HepG2 (cell line): ENCODE measurements at regions not wholly inside any gene's neighbourhood (a gene's known extent, or its start where the extent isn't known, plus 50 kb on each side); places are given as distances from the start of the nearest gene placed in this dataset.

Experiments
- FOSL1 ChIP-seq: sonication (generic); formaldehyde crosslinking; IDR thresholded peaks from 2 replicates; pipeline ENCODE4 v1.9.0; 2021; ENCODE audit warnings: missing genetic modification reagents, borderline replicate concordance
- GATAD2A ChIP-seq: IDR thresholded peaks from 2 replicates; pipeline ENCODE4 v1.6.1; 2016
- KAT7 ChIP-seq: IDR thresholded peaks from 2 replicates; pipeline ENCODE4 v1.6.1; 2018; ENCODE audit warnings: borderline replicate concordance, missing compliant biosample characterization
- KLF16 ChIP-seq, 2 experiments: sonication (generic) in 1 of 2; formaldehyde crosslinking in 1 of 2; IDR thresholded peaks; 2 replicates each; pipeline versions ENCODE4 v1.6.1 to v1.8.0; 2016 to 2023; ENCODE audit warnings: missing genetic modification reagents in 2 of 2, missing compliant biosample characterization in 1 of 2
- KLF9 ChIP-seq: IDR thresholded peaks from 2 replicates; pipeline ENCODE4 v1.6.1; 2016; ENCODE audit warnings: low read depth
- MAZ ChIP-seq, 2 experiments: sonication (generic) in 1 of 2; formaldehyde crosslinking in 1 of 2; IDR thresholded peaks; 2 replicates each; pipeline versions ENCODE4 v1.5.0 to v1.6.1; 2012 to 2020; ENCODE audit warnings: low read depth in 2 of 2, mild to moderate bottlenecking in 2 of 2, borderline replicate concordance in 1 of 2, improper control_type of control experiment in 1 of 2, low read length in 1 of 2, missing genetic modification reagents in 1 of 2, moderate library complexity in 1 of 2
- MYC ChIP-seq: sonication (generic); formaldehyde crosslinking; IDR thresholded peaks from 2 replicates; pipeline ENCODE4 v1.9.0; 2021; ENCODE audit warnings: missing genetic modification reagents, borderline replicate concordance
- NFAT5 ChIP-seq: sonication (generic); formaldehyde crosslinking; IDR thresholded peaks from 2 replicates; pipeline ENCODE4 v1.4.0; 2020; ENCODE audit warnings: missing genetic modification reagents
- PRMT3 ChIP-seq: sonication (generic); formaldehyde crosslinking; IDR thresholded peaks from 2 replicates; pipeline ENCODE4 v1.8.1; 2022; ENCODE audit warnings: low read depth, mild to moderate bottlenecking, moderate library complexity, missing genetic modification reagents, borderline replicate concordance
- REL ChIP-seq: sonication (generic); formaldehyde crosslinking; conservative IDR thresholded peaks from 2 replicates; pipeline ENCODE4 v1.8.0; 2022; ENCODE audit warnings: mild to moderate bottlenecking, missing genetic modification reagents, moderate library complexity
- SATB2 ChIP-seq: sonication (generic); formaldehyde crosslinking; IDR thresholded peaks from 2 replicates; pipeline ENCODE4 v1.5.0; 2020; ENCODE audit warnings: missing genetic modification reagents
- SMARCC2 ChIP-seq: fragments of 450-650 bp; IDR thresholded peaks from 2 replicates; pipeline ENCODE4 v1.6.1; 2017; ENCODE audit warnings: antibody characterized with exemption, mild to moderate bottlenecking
- SNAPC4 ChIP-seq: sonication (generic); formaldehyde crosslinking; IDR thresholded peaks from 2 replicates; pipeline ENCODE4 v1.4.0; 2020; ENCODE audit warnings: mild to moderate bottlenecking, missing genetic modification reagents
- TEF ChIP-seq: sonication (generic); formaldehyde crosslinking; IDR thresholded peaks from 2 replicates; pipeline ENCODE4 v1.5.0; 2020; ENCODE audit warnings: missing genetic modification reagents
- ZNF17 ChIP-seq: sonication (generic); formaldehyde crosslinking; IDR thresholded peaks from 2 replicates; pipeline ENCODE4 v1.5.0; 2020; ENCODE audit warnings: mild to moderate bottlenecking, missing genetic modification reagents
- ZNF44 ChIP-seq: sonication (generic); formaldehyde crosslinking; IDR thresholded peaks from 2 replicates; pipeline ENCODE4 v1.5.1; 2020; ENCODE audit warnings: mild to moderate bottlenecking, missing genetic modification reagents
- ZNF577 ChIP-seq: sonication (generic); formaldehyde crosslinking; IDR thresholded peaks from 2 replicates; pipeline ENCODE4 v1.4.0; 2020; ENCODE audit warnings: mild to moderate bottlenecking, low read depth, missing genetic modification reagents, borderline replicate concordance
- ZNF780A ChIP-seq: sonication (generic); formaldehyde crosslinking; IDR thresholded peaks from 2 replicates; pipeline ENCODE4 v1.8.0; 2022; ENCODE audit warnings: mild to moderate bottlenecking, missing genetic modification reagents, moderate library complexity

GRCh38 chr19:56900573-56901097 is 60.1 kb upstream of the PEG3 start (continued):
- TF ChIP-seq SNAPC4 (CRISPR knock-in tag) (peak; percentile 84), FOSL1 (CRISPR knock-in tag) (0 out of 2 replicates have a peak, but pooled peaks have one; percentile 21), SATB2 (peak; percentile 68; the same call in 1 of the 2 replicates), MYC (CRISPR knock-in tag) (peak; percentile 89), MAZ (IDR thresholded peaks at IDR 0.05; ENCODE audit: borderline replicate concordance, low read depth, low read length) (no peak), MAZ (CRISPR knock-in tag; IDR thresholded peaks at IDR 0.05; ENCODE audit: low read depth) (peak; percentile 81; the same call in 1 of the 2 replicates), KAT7 (0 out of 2 replicates have a peak, but pooled peaks have one; percentile 56), REL (CRISPR knock-in tag) (0 out of 2 replicates have a peak, but pooled peaks have one; percentile 61), ZNF44 (CRISPR knock-in tag) (0 out of 2 replicates have a peak, but pooled peaks have one; percentile 89), GATAD2A (CRISPR knock-in tag) (peak; percentile 98), ZNF17 (CRISPR knock-in tag) (no peak), ZNF577 (CRISPR knock-in tag) (0 out of 2 replicates have a peak, but pooled peaks have one; percentile 23), NFAT5 (CRISPR knock-in tag) (peak; percentile 99), TEF (CRISPR knock-in tag) (peak; percentile 85), KLF16 (CRISPR knock-in tag; IDR thresholded peaks at IDR 0.05) (peak in 1 of 2 experiments; percentile 97; a peak in 2 of 4 replicates), ZNF780A (CRISPR knock-in tag) (no peak; the same call in 1 of the 2 replicates), PRMT3 (CRISPR knock-in tag) (0 out of 2 replicates have a peak, but pooled peaks have one; percentile 35), SMARCC2 (no peak), KLF9 (CRISPR knock-in tag) (peak; percentile 83)
